HepG2 (cell line): ENCODE measurements at regions not wholly inside any gene's neighbourhood (a gene's known extent, or its start where the extent isn't known, plus 50 kb on each side); places are given as distances from the start of the nearest gene placed in this dataset.

Experiments
- ATF6 ChIP-seq: sonication (generic); formaldehyde crosslinking; conservative IDR thresholded peaks from 2 replicates; pipeline ENCODE4 v1.4.0; 2020; ENCODE audit warnings: missing genetic modification reagents
- BCLAF1 ChIP-seq: fragments of 450-650 bp; IDR thresholded peaks from 2 replicates; pipeline ENCODE4 v1.6.1; 2017; ENCODE audit warnings: mild to moderate bottlenecking
- EHMT2 ChIP-seq: fragments of 200-600 bp; sonication (generic); IDR thresholded peaks from 2 replicates; pipeline ENCODE4 v1.7.0; 2017; ENCODE audit warnings: antibody characterized with exemption, low read depth, low read length, borderline replicate concordance
- FOXA3 ChIP-seq: IDR thresholded peaks from 2 replicates; pipeline ENCODE4 v1.6.1; 2016; ENCODE audit warnings: missing genetic modification reagents, missing compliant biosample characterization
- KMT2B ChIP-seq: IDR thresholded peaks from 2 replicates; pipeline ENCODE4 v1.6.1; 2016; ENCODE audit warnings: missing genetic modification reagents, missing compliant biosample characterization
- MAZ ChIP-seq, 2 experiments: sonication (generic) in 1 of 2; formaldehyde crosslinking in 1 of 2; IDR thresholded peaks; 2 replicates each; pipeline versions ENCODE4 v1.5.0 to v1.6.1; 2012 to 2020; ENCODE audit warnings: low read depth in 2 of 2, mild to moderate bottlenecking in 2 of 2, borderline replicate concordance in 1 of 2, improper control_type of control experiment in 1 of 2, low read length in 1 of 2, missing genetic modification reagents in 1 of 2, moderate library complexity in 1 of 2
- NFYC ChIP-seq: IDR thresholded peaks from 2 replicates; pipeline ENCODE4 v1.6.1; 2016; ENCODE audit warnings: missing genetic modification reagents, missing compliant biosample characterization
- SMYD3 ChIP-seq: sonication (generic); formaldehyde crosslinking; IDR thresholded peaks from 2 replicates; pipeline ENCODE4 v1.8.1; 2023; ENCODE audit warnings: mild to moderate bottlenecking, missing genetic modification reagents
- SP5 ChIP-seq: IDR thresholded peaks from 2 replicates; pipeline ENCODE4 v1.6.1; 2016; ENCODE audit warnings: low read depth, borderline replicate concordance
- TOE1 ChIP-seq: sonication (generic); formaldehyde crosslinking; IDR thresholded peaks from 2 replicates; pipeline ENCODE4 v1.4.0; 2020; ENCODE audit warnings: mild to moderate bottlenecking, missing genetic modification reagents
- TSC22D2 ChIP-seq: sonication (generic); formaldehyde crosslinking; IDR thresholded peaks from 2 replicates; pipeline ENCODE4 v1.5.1; 2020; ENCODE audit warnings: missing genetic modification reagents, mild to moderate bottlenecking, borderline replicate concordance
- ZBED4 ChIP-seq: sonication (generic); formaldehyde crosslinking; IDR thresholded peaks from 2 replicates; pipeline ENCODE4 v1.4.0; 2020; ENCODE audit warnings: missing genetic modification reagents, borderline replicate concordance
- ZFP36L1 ChIP-seq: sonication (generic); formaldehyde crosslinking; IDR thresholded peaks from 2 replicates; pipeline ENCODE4 v1.8.0; 2022; ENCODE audit warnings: mild to moderate bottlenecking, missing genetic modification reagents, moderate library complexity
- ZFP37 ChIP-seq: sonication (generic); formaldehyde crosslinking; IDR thresholded peaks from 2 replicates; pipeline ENCODE4 v1.4.0; 2020; ENCODE audit warnings: missing genetic modification reagents, borderline replicate concordance
- ZNF468 ChIP-seq: sonication (generic); formaldehyde crosslinking; IDR thresholded peaks from 2 replicates; pipeline ENCODE4 v1.8.0; 2022; ENCODE audit warnings: mild to moderate bottlenecking, moderate library complexity, missing genetic modification reagents
- ZNF556 ChIP-seq: sonication (generic); formaldehyde crosslinking; IDR thresholded peaks from 2 replicates; pipeline ENCODE4 v1.4.0; 2020; ENCODE audit warnings: mild to moderate bottlenecking, missing genetic modification reagents, borderline replicate concordance
- ZNF761 ChIP-seq: sonication (generic); formaldehyde crosslinking; conservative IDR thresholded peaks from 2 replicates; pipeline ENCODE4 v1.4.0; 2020; ENCODE audit warnings: mild to moderate bottlenecking, missing genetic modification reagents
- TF ChIP-seq, protein P1 (sequence below): IDR thresholded peaks from 2 replicates; pipeline ENCODE4 v1.6.1; 2016
- TF ChIP-seq, protein P2 (sequence below): sonication (generic); formaldehyde crosslinking; IDR thresholded peaks from 2 replicates; pipeline ENCODE4 v1.4.0; 2020; ENCODE audit warnings: mild to moderate bottlenecking, missing genetic modification reagents

DNA sequence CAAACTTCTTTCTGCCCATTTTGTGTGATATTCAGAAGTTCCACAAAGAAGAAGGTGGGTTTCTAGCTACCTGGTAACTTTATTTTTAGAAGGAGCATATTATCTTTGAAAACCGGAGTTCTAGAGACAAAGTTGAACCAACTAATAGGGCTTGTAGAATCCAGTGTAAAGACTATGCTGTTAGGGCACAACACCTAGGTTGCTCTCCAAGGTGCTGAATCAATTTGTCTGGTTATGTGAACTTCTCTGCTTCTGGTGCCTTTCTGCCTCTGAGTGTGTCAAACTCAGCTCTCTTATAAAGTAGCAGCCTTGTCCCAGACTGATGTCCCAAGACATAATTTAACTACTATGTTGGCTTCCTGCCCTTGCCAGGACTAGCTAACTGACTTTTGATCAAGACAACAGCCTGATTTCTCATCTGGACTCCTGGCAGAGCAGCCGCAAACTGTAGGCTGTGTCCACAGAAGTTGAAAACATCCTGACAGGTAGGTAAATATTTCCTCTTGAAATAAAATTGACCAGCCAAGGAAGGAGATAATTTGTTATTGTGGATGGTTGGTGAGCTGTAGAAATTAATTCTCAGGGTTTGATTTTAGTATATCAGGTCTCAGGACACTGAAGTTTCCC is 119.4 kb downstream of the CYRIA start (continued):
- TF ChIP-seq, protein P1, sequence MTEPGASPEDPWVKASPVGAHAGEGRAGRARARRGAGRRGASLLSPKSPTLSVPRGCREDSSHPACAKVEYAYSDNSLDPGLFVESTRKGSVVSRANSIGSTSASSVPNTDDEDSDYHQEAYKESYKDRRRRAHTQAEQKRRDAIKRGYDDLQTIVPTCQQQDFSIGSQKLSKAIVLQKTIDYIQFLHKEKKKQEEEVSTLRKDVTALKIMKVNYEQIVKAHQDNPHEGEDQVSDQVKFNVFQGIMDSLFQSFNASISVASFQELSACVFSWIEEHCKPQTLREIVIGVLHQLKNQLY (CRISPR knock-in tag), result no peak
- TF ChIP-seq SP5 (CRISPR knock-in tag) (no peak), TSC22D2 (CRISPR knock-in tag) (peak; percentile 95), ZFP37 (CRISPR knock-in tag) (peak; percentile 78; the same call in 1 of the 2 replicates), NFYC (CRISPR knock-in tag) (no peak), ZNF761 (CRISPR knock-in tag) (no peak), EHMT2 (peak; percentile 97), FOXA3 (CRISPR knock-in tag) (no peak), ZFP36L1 (CRISPR knock-in tag) (no peak), ATF6 (CRISPR knock-in tag) (peak; percentile 88; the same call in 1 of the 2 replicates), BCLAF1 (no peak), TOE1 (CRISPR knock-in tag) (no peak), MAZ (IDR thresholded peaks at IDR 0.05; ENCODE audit: borderline replicate concordance, low read depth, low read length) (no peak), MAZ (CRISPR knock-in tag; IDR thresholded peaks at IDR 0.05; ENCODE audit: low read depth) (0 out of 2 replicates have a peak, but pooled peaks have one; percentile 28), ZBED4 (CRISPR knock-in tag) (0 out of 2 replicates have a peak, but pooled peaks have one; percentile 37), KMT2B (CRISPR knock-in tag) (0 out of 2 replicates have a peak, but pooled peaks have one; percentile 39), ZNF468 (no peak), ZNF556 (no peak), SMYD3 (CRISPR knock-in tag) (0 out of 2 replicates have a peak, but pooled peaks have one; percentile 25)
- TF ChIP-seq, protein P2, sequence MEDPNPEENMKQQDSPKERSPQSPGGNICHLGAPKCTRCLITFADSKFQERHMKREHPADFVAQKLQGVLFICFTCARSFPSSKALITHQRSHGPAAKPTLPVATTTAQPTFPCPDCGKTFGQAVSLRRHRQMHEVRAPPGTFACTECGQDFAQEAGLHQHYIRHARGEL (CRISPR knock-in tag), result no peak
